GM12892 (cell line): ENCODE measurements at regions not wholly inside any gene's neighbourhood (a gene's known extent, or its start where the extent isn't known, plus 50 kb on each side); places are given as distances from the start of the nearest gene placed in this dataset.

ENCODE experiments used
- DNase-seq: peaks from one replicate; pipeline ENCODE4 v3.0.0; 2011; ENCODE audit not compliant: insufficient read length
- FAIRE-seq: peaks from 2 replicates; lab custom pipeline; 2011; peaks lifted over from hg19 to GRCh38; lab: Jason Lieb, UNC
- POLR2A ChIP-seq: IDR thresholded peaks from 2 replicates; pipeline ENCODE4 v1.6.1; 2011; ENCODE audit warnings: low read depth, low read length, control low read depth
- POLR2AphosphoS5 ChIP-seq: IDR thresholded peaks from 2 replicates; pipeline ENCODE4 v1.6.1; 2011; ENCODE audit warnings: low read depth, low read length, control low read depth
- TAF1 ChIP-seq: IDR thresholded peaks from 2 replicates; pipeline ENCODE4 v1.6.1; 2011; ENCODE audit warnings: low read depth, mild to moderate bottlenecking, control low read depth, low read length, borderline replicate concordance

- TF ChIP-seq TAF1 = no peak
- TF ChIP-seq POLR2AphosphoS5 = no peak
- no peak for TF ChIP-seq POLR2A
- FAIRE-seq (no peak), DNase-seq (no peak)
These were observed 329.2 kb downstream of the DHX35 start for GRCh38 chr20:39291301-39291700.

GRCh38 chr20:39290575-39290974 is 328.4 kb downstream of the DHX35 start:
- no peak for FAIRE-seq
- DNase-seq = no peak
- TF ChIP-seq TAF1 (no peak), POLR2AphosphoS5 (no peak), POLR2A (no peak)

GRCh38 chr20:39289831-39290230 is 327.7 kb downstream of the DHX35 start:
- no peak for TF ChIP-seq POLR2A
- no peak for TF ChIP-seq TAF1
- TF ChIP-seq POLR2AphosphoS5 = no peak
- FAIRE-seq = no peak

GRCh38 chr20:39289316-39289715 is 327.2 kb downstream of the DHX35 start:
- DNase-seq (no peak), FAIRE-seq (no peak)
- TF ChIP-seq POLR2A (no peak), TAF1 (no peak), POLR2AphosphoS5 (no peak)

More at GRCh38 chr20:39289831-39290230, 327.7 kb downstream of the DHX35 start:
- no peak for DNase-seq

- DNase-seq = no peak
These were observed 321.3 kb downstream of the DHX35 start for GRCh38 chr20:39283464-39283863.

GRCh38 chr20:39282619-39283092 is 320.5 kb downstream of the DHX35 start:
- DNase-seq (no peak), FAIRE-seq (no peak)
- no peak for TF ChIP-seq POLR2A
- TF ChIP-seq TAF1 = no peak
- no peak for TF ChIP-seq POLR2AphosphoS5

More at GRCh38 chr20:39283464-39283863, 321.3 kb downstream of the DHX35 start:
- TF ChIP-seq POLR2AphosphoS5 = no peak
- TF ChIP-seq POLR2A = no peak
- TF ChIP-seq TAF1 = no peak
- no peak for FAIRE-seq

GRCh38 chr20:39280875-39281274 is 318.7 kb downstream of the DHX35 start:
- DNase-seq (no peak), FAIRE-seq (no peak)
- TF ChIP-seq POLR2AphosphoS5 = no peak
- no peak for TF ChIP-seq TAF1
- TF ChIP-seq POLR2A = no peak

- FAIRE-seq (no peak), DNase-seq (no peak)
- TF ChIP-seq TAF1 = no peak
- TF ChIP-seq POLR2A = no peak
- TF ChIP-seq POLR2AphosphoS5 = no peak
These were observed 316.2 kb downstream of the DHX35 start for GRCh38 chr20:39278230-39278788.

- DNase-seq (no peak), FAIRE-seq (no peak)
- no peak for TF ChIP-seq TAF1
- TF ChIP-seq POLR2A = no peak
- TF ChIP-seq POLR2AphosphoS5 = no peak
These were observed 315.0 kb downstream of the DHX35 start for GRCh38 chr20:39277185-39277584.

- TF ChIP-seq TAF1 (no peak), POLR2A (no peak), POLR2AphosphoS5 (no peak)
- FAIRE-seq = no peak
- no peak for DNase-seq
These were observed 308.9 kb downstream of the DHX35 start for GRCh38 chr20:39270837-39271604.

GRCh38 chr20:39269493-39270217 is 307.5 kb downstream of the DHX35 start:
- FAIRE-seq (no peak), DNase-seq (no peak)
- no peak for TF ChIP-seq POLR2A
- no peak for TF ChIP-seq POLR2AphosphoS5
- no peak for TF ChIP-seq TAF1

- FAIRE-seq = no peak
- no peak for TF ChIP-seq POLR2A
- peak; percentile 45 for DNase-seq
These were observed 306.9 kb downstream of the DHX35 start for GRCh38 chr20:39268981-39269461.
